MCF 10A (cell line): ENCODE measurements at regions not wholly inside any gene's neighbourhood (a gene's known extent, or its start where the extent isn't known, plus 50 kb on each side); places are given as distances from the start of the nearest gene placed in this dataset.

ENCODE experiments used
- BruUV-seq: library from RNA; stranded (reverse); fragments of 400-500 nt; replicated peaks from 2 replicates; lab custom pipeline; 2021; lab: Mats Ljungman, UMichigan
- CTCF ChIA-PET: fragments of 300-600 bp; sonication (Branson Sonifier 250); formaldehyde crosslinking; extraction: SDS; loops from one replicate; lab custom pipeline; 2021; ENCODE audit warnings: antibody characterized with exemption, inconsistent platforms; lab: Yijun Ruan, JAX
- POLR2A ChIA-PET: fragments of 300-600, 350-650 bp; sonication (Branson Sonifier 250); formaldehyde crosslinking; extraction: SDS; loops from one replicate; lab custom pipeline; 2020; ENCODE audit warnings: antibody characterized with exemption, inconsistent platforms; lab: Yijun Ruan, JAX
- DNase-seq: peaks from one replicate; pipeline ENCODE4 v3.0.0-alpha.2; 2018; ENCODE audit not compliant: unreplicated experiment
- H3K27ac Mint-ChIP-seq: one replicate; pipeline ENCODE4 v1.8.0; 2022; ENCODE audit warnings: mild to moderate bottlenecking, low read depth, mixed read lengths; ENCODE audit not compliant: unreplicated experiment
- H3K27me3 Mint-ChIP-seq: one replicate; pipeline ENCODE4 v1.8.0; 2022; ENCODE audit warnings: mixed read lengths; ENCODE audit not compliant: insufficient read depth, unreplicated experiment
- H3K36me3 Mint-ChIP-seq: one replicate; pipeline ENCODE4 v1.8.0; 2022; ENCODE audit warnings: mild to moderate bottlenecking, moderate library complexity, mixed read lengths; ENCODE audit not compliant: insufficient read depth, unreplicated experiment
- H3K4me1 Mint-ChIP-seq: one replicate; pipeline ENCODE4 v1.8.0; 2022; ENCODE audit warnings: mixed read lengths; ENCODE audit not compliant: insufficient read depth, unreplicated experiment
- H3K4me3 Mint-ChIP-seq: one replicate; pipeline ENCODE4 v1.8.0; 2022; ENCODE audit warnings: mild to moderate bottlenecking, moderate library complexity, mixed read lengths; ENCODE audit not compliant: unreplicated experiment
- H3K9me3 Mint-ChIP-seq: one replicate; pipeline ENCODE4 v1.8.0; 2022; ENCODE audit warnings: mixed read lengths; ENCODE audit not compliant: unreplicated experiment
- intact Hi-C: fragments of 100-400 bp; cut with micrococcal nuclease; formaldehyde crosslinking; loops from 2 replicates; pipeline ENCODE4 v1.14.1; 2022
- TF ChIP-seq, protein P1 (sequence below): fragments of 200-600 bp; IDR thresholded peaks from one replicate; pipeline ENCODE4 v1.8.0; 2022; ENCODE audit warnings: antibody characterized with exemption, mild to moderate bottlenecking; ENCODE audit not compliant: unreplicated experiment

DNA sequence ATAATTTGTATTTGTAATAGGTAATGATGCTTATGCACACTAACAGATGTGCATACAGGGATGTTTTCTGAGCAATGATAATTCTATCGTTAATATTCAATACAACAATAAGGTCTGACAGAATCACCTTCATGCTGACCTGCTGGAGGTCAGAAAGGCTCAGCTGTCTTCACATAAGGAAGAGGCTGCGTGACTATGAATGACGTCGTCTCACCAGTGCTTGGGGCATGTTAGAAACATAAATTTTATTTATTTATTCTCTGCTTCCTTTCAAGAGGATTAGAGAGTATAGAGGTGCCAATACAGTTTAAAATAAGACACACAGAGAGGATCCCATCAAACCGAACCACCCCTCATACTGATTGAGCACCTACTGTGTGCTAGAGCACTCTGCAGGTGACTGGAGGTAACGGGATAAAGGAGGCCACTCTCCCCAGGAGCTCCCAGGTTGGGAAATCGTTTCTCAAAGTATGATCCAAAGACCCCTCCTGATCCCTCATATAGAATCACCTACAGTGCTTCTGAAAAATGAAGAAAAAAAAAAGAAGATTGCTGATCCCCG is 265.6 kb upstream of the NPVF start:
- CTCF ChIA-PET, result interaction anchor here (0.7 kb wide), 1 partner anchor 194 kb away, joined by 4 read pairs; no protein-coding TSS in a partner anchor
- POLR2A ChIA-PET, result no interaction called here
- Mint-ChIP-seq H3K27me3 (peaks cover 22% of the 10 kb centered on the region), H3K4me1 (no peaks in the 10 kb centered on the region), H3K27ac (no peak overlapping the region), H3K36me3 (no peaks in the 10 kb centered on the region), H3K4me3 (no peak overlapping the region), H3K9me3 (no peaks in the 10 kb centered on the region)
- DNase-seq, result no peak
- TF ChIP-seq, protein P1, sequence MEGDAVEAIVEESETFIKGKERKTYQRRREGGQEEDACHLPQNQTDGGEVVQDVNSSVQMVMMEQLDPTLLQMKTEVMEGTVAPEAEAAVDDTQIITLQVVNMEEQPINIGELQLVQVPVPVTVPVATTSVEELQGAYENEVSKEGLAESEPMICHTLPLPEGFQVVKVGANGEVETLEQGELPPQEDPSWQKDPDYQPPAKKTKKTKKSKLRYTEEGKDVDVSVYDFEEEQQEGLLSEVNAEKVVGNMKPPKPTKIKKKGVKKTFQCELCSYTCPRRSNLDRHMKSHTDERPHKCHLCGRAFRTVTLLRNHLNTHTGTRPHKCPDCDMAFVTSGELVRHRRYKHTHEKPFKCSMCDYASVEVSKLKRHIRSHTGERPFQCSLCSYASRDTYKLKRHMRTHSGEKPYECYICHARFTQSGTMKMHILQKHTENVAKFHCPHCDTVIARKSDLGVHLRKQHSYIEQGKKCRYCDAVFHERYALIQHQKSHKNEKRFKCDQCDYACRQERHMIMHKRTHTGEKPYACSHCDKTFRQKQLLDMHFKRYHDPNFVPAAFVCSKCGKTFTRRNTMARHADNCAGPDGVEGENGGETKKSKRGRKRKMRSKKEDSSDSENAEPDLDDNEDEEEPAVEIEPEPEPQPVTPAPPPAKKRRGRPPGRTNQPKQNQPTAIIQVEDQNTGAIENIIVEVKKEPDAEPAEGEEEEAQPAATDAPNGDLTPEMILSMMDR, result no peak
- intact Hi-C loops, result no loop called here
- no TSS peak for BruUV-seq

DNA sequence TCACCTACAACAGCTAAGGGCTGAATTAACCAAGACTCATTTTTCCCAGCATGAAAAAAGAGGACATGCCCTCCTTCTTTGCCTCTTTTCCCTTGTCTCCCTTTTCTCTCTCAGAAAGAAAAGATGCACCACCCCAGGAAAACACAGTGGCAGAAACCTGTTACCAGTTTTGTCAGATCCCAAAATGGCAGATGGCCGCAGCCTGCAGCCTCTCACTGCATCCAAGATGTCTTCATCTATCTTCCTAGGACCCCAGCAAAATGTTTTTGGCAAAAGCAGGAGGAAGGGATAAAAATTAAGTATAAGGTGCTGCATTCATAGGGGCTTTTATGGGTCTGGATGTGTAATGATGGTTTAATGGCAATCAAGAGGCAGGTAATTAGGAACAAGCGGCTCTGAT is 266.6 kb upstream of the NPVF start:
- Mint-ChIP-seq H3K27me3 (peaks cover 14% of the 10 kb centered on the region), H3K27ac (no peak overlapping the region), H3K9me3 (no peaks in the 10 kb centered on the region), H3K36me3 (no peaks in the 10 kb centered on the region), H3K4me3 (no peak overlapping the region), H3K4me1 (no peaks in the 10 kb centered on the region)
- no peak for DNase-seq
- intact Hi-C loops, result no loop called here
- ChIA-PET POLR2A (no interaction called here), CTCF (interaction anchor here (0.7 kb wide), 1 partner anchor 195 kb away, joined by 4 read pairs; no protein-coding TSS in a partner anchor)
- TF ChIP-seq, protein P1, result no peak
- BruUV-seq, result no TSS peak

DNA sequence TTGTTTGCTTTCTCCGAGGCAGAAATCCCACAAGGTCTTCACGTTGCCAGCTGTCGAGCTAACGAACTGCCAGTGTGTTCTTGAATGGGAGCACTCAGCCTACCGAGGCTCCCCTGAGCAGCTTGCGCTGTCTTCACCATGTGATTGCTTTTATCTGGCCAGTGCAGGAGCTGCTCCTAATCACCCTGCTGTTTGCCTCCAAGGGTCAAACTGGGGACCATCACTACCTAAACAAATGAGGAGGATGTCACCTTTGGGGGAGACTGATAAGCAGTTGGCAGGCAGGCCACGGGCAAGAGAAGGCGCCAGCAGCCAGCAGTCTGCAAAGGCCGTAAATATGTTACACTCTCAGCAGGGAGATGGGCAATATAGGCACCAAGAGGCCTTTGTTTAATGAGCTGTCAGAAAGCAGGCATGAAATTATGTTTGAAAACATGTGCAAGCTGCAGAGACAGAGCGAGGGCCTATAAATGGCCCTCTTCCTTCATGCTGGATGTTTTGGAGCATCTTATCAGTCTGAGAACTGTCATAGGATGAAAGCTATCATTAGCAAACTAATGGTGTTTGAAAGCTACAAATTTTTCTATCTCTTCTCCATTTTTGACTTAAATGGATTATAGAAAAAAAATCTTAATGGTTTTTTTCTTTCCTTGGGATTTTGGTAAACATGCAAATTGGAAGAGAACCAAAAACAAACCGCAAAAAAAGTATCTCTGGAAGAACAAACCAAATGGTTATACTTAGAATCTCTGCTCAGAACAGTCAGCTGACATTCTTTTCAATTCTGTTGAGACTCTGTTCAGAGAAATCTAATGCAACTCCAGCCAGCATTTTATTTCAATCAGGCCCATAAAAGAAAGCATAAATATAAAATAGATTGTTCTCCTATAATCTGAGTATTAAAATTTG is 267.3 kb upstream of the NPVF start:
- H3K9me3 Mint-ChIP-seq, result no peaks in the 10 kb centered on the region
- no peak for DNase-seq
- intact Hi-C loops, result no loop called here
- H3K4me3 Mint-ChIP-seq, result no peak overlapping the region
- H3K4me1 Mint-ChIP-seq, result no peaks in the 10 kb centered on the region
- no TSS peak for BruUV-seq
- H3K36me3 Mint-ChIP-seq, result no peaks in the 10 kb centered on the region
- peaks cover 14% of the 10 kb centered on the region for H3K27me3 Mint-ChIP-seq
- TF ChIP-seq, protein P1, result no peak
- POLR2A ChIA-PET, result no interaction called here
- no peak overlapping the region for H3K27ac Mint-ChIP-seq
- CTCF ChIA-PET, result interaction anchor here (0.6 kb wide), 1 partner anchor 28 kb away, joined by 3 read pairs; no protein-coding TSS in a partner anchor
